ENCODE measurements at regions not wholly inside any gene's neighbourhood (a gene's known extent, or its start where the extent isn't known, plus 50 kb on each side); places are given as distances from the start of the nearest gene placed in this dataset.
"Not testable (repeated sequence)": the region's sequence is repeated elsewhere in the genome, so short reads cannot be mapped to it uniquely, and the experiment has no call there.

GRCh38 chr11:69218271-69218682 is 62.5 kb downstream of the SMIM38 start:
- DNase-seq (ENCODE audit: extremely low read depth in 1 of 11, low read depth in 9 of 11, low spot score in 4 of 11), result no peak

GRCh38 chr11:69218946-69219720 is 63.4 kb downstream of the SMIM38 start:
- DNase-seq (ENCODE audit: extremely low read depth in 1 of 11, low read depth in 9 of 11, low spot score in 4 of 11), result no peak

GRCh38 chr11:69219991-69220390 is 64.3 kb downstream of the SMIM38 start:
- no peak for DNase-seq (ENCODE audit: extremely low read depth in 1 of 11, low read depth in 9 of 11, low spot score in 4 of 11)

- DNase-seq (ENCODE audit: extremely low read depth in 1 of 11, low read depth in 9 of 11, low spot score in 4 of 11), result no peak
Measured at GRCh38 chr11:69220561-69221051, 64.9 kb downstream of the SMIM38 start.

GRCh38 chr11:69221086-69221485 is 65.4 kb downstream of the SMIM38 start:
- no peak for DNase-seq (ENCODE audit: extremely low read depth in 1 of 11, low read depth in 9 of 11, low spot score in 4 of 11)

- not testable (repeated sequence) for DNase-seq (ENCODE audit: extremely low read depth in 1 of 11, low read depth in 9 of 11, low spot score in 4 of 11)
Measured at GRCh38 chr11:69221636-69222035, 65.9 kb downstream of the SMIM38 start.

GRCh38 chr11:69227271-69227670 is 66.7 kb upstream of the MYEOV start:
- no peak for DNase-seq (ENCODE audit: extremely low read depth in 1 of 11, low read depth in 9 of 11, low spot score in 4 of 11)

- DNase-seq (ENCODE audit: extremely low read depth in 1 of 11, low read depth in 9 of 11, low spot score in 4 of 11), result no peak
Measured at GRCh38 chr11:69229511-69229910, 64.4 kb upstream of the MYEOV start.

- no peak for DNase-seq (ENCODE audit: extremely low read depth in 1 of 11, low read depth in 9 of 11, low spot score in 4 of 11)
Measured at GRCh38 chr11:69230856-69231425, 63.0 kb upstream of the MYEOV start.

GRCh38 chr11:69231466-69232018 is 62.4 kb upstream of the MYEOV start:
- no peak for DNase-seq (ENCODE audit: extremely low read depth in 1 of 11, low read depth in 9 of 11, low spot score in 4 of 11)

GRCh38 chr11:69232821-69233743 is 60.9 kb upstream of the MYEOV start:
- DNase-seq (ENCODE audit: extremely low read depth in 1 of 11, low read depth in 9 of 11, low spot score in 4 of 11), result no peak

GRCh38 chr11:69233744-69234570 is 60.0 kb upstream of the MYEOV start:
- peak in 7 of 11 donors; percentile 26 to 63 (median 46) for DNase-seq (ENCODE audit: extremely low read depth in 1 of 11, low read depth in 9 of 11, low spot score in 4 of 11)

GRCh38 chr11:69234740-69235710 is 58.9 kb upstream of the MYEOV start:
- DNase-seq (ENCODE audit: extremely low read depth in 1 of 11, low read depth in 9 of 11, low spot score in 4 of 11), result no peak

GRCh38 chr11:69238573-69239351 is 55.2 kb upstream of the MYEOV start:
- DNase-seq (ENCODE audit: extremely low read depth in 1 of 11, low read depth in 9 of 11, low spot score in 4 of 11), result no peak

GRCh38 chr11:69239641-69240040 is 54.3 kb upstream of the MYEOV start:
- DNase-seq (ENCODE audit: extremely low read depth in 1 of 11, low read depth in 9 of 11, low spot score in 4 of 11), result no peak

GRCh38 chr11:69240332-69241074 is 53.5 kb upstream of the MYEOV start:
- DNase-seq (ENCODE audit: extremely low read depth in 1 of 11, low read depth in 9 of 11, low spot score in 4 of 11), result no peak

Measured in renal cortex interstitium (tissue), 11 donors.